ENCODE measurements at regions not wholly inside any gene's neighbourhood (a gene's known extent, or its start where the extent isn't known, plus 50 kb on each side); places are given as distances from the start of the nearest gene placed in this dataset.

GRCh38 chr5:121429761-121430160 is 421.9 kb upstream of the FTMT start:
- TF ChIP-seq CHD4 (IDR thresholded peaks at IDR 0.05; ENCODE audit: insufficient read depth, insufficient replicate concordance, low read depth, low read length, poor library complexity, severe bottlenecking) = no peak
- no peak for TF ChIP-seq NONO (IDR thresholded peaks at IDR 0.05; ENCODE audit: low read depth in 2 of 2, low read length in 1 of 2)
- TF ChIP-seq JUN (IDR thresholded peaks at IDR 0.05; ENCODE audit: borderline replicate concordance, low read depth, low read length) = no peak
- no peak for TF ChIP-seq JUN (CRISPR knock-in tag; IDR thresholded peaks at IDR 0.05; ENCODE audit: borderline replicate concordance)
- no peak for TF ChIP-seq SMARCE1 (IDR thresholded peaks at IDR 0.05)
- no peak for TF ChIP-seq AFF4 (CRISPR knock-in tag; IDR thresholded peaks at IDR 0.05)

All from K562 (cell line).